ENCODE measurements at regions not wholly inside any gene's neighbourhood (a gene's known extent, or its start where the extent isn't known, plus 50 kb on each side); places are given as distances from the start of the nearest gene placed in this dataset.

- TF ChIP-seq CTCF (optimal IDR thresholded peaks at IDR 0.05 in 1 of 3, IDR thresholded peaks at IDR 0.05 in 1 of 3, conservative IDR thresholded peaks at IDR 0.05 in 1 of 3; ENCODE audit: extremely low read depth in 1 of 3, insufficient read depth in 2 of 3, low read length in 3 of 3) (no peak), EZH2 (IDR thresholded peaks at IDR 0.05; ENCODE audit: low read length) (no peak)
Measured at GRCh38 chr2:199105826-199106225, 351.9 kb downstream of the SATB2 start.

Data from keratinocyte (primary cell).